NCI-H446 (cell line): ENCODE measurements at regions not wholly inside any gene's neighbourhood (a gene's known extent, or its start where the extent isn't known, plus 50 kb on each side); places are given as distances from the start of the nearest gene placed in this dataset.

Experiments used
- DNase-seq, 2 experiments: peaks; one replicate each; lab custom pipeline; 2025; lab: John Stamatoyannopoulos, UW

DNA sequence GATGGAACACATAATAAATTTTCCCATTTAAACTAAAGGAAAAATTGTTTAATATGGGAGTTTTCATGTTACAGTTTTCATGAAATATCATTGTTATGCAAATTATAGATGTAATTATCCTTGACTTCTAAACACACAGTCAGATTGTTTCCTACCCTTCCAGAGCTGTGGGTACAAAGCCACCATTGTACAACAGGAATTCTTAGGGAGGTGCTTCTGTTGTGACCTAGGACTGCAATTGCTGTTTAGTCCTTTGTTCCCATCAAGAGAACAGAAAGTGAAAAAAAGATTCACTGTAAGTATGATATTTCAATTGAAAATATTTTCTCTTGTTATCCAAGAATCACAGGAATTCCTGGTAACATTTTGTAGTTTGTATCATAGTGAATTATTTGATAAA lies 455.3 kb upstream of the NAALADL2 start:
- DNase-seq = no peak

DNA sequence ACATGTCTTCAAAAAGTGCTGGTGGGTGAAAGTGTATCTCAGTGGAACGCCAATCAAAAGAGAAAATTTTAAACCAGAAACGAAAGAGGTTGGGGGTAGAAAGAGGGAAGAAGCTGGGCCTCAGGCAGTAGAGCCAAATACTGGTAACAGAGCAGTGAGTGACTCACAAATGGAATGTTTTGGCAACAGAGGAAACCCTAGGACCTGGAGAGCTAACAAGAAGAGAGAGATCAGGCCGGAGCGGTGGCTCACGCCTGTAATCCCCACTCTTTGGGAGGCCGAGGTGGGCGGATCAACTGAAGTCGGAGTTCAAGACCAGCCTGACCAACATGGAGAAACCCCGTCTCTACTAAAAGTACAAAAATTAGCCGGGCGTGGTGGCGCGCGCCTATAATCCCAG lies 450.8 kb upstream of the NAALADL2 start:
- no peak for DNase-seq

DNA sequence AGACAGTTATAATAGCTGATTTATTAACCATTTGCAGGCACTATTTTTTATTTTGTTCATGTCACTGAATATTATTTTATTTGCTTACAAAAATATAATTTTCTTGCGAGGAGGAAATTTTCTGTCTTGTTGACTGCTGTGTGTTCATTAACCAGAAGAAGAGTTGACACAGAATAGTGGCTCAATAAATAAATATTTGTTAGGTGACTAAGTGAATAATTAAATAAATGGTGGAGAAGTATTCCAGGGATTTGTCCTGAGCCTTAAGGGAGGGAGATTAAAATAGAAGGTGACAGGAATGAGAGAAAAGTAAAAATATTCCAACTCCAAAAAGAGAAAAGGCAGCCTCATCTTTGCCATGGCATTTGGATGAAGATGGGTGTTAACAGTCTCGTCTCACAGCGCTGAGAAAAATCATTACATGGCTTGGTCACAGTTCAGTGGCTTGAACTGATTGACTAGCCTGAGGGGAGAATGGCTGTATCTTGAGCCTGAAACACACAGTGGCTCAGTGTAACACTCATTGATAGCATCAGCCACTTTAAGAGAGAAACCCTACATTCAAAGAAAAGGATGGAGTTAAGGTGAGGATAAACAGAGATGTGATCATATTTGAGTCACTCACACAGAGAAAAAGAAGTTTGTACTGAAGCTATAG lies 449.9 kb upstream of the NAALADL2 start:
- no peak for DNase-seq

DNA sequence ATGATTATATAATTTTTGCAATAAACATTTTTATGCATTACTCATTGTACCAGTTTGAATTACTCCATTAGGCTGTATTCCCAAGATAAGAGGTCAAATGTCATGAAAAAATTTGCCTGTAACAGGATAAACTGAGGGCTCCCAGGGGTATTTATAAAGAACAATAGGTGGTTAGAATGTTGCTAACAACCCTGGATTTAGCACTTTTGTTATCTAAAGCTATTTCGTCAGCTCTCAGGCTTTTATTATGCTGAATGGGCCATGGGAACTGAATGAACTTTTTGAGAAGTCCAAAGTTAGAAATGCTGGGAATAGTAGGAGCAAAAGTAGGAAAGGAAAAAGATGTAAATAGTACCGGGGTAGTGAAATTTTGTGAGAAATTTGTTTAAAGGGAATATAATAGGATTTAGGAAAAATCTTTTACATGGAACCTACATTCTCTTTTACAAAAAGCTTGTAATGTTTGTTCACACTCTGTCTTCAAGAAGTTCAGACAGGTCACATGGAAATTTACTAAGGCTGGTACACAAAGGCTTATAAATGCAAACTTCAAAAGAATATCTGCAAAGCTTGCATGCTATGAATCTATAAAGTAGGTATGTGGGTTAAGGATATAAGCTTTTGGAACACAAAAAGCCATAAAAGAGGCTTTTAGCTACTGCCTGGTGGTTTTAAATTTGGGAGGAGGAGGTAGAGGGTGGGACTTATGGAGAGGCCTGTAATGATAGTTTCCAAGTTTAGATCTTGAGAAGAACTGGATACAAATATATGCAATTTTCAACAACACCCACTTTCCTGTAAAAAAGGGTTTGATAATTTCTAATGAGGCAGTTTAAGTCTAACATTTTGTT lies 445.8 kb upstream of the NAALADL2 start:
- DNase-seq = no peak

DNA sequence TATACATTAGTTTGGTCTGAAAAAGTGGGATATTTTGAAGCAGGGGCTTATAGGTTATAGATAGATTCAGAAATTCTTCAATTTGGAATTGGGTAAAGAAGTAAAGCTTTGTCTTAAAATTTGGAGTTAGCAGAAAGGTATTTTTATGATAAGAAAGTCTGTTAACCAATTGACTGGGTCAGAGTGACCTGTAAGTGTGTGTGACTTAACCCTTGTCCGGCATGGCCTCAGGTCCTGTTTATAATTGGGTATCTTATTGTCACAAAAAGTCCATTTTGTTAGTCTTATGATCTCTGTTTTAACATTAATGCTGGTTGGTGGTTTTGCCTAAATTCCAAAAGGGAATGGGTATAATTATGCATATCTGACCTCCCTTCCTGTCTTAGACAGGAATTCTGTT lies 444.2 kb upstream of the NAALADL2 start:
- no peak for DNase-seq

DNA sequence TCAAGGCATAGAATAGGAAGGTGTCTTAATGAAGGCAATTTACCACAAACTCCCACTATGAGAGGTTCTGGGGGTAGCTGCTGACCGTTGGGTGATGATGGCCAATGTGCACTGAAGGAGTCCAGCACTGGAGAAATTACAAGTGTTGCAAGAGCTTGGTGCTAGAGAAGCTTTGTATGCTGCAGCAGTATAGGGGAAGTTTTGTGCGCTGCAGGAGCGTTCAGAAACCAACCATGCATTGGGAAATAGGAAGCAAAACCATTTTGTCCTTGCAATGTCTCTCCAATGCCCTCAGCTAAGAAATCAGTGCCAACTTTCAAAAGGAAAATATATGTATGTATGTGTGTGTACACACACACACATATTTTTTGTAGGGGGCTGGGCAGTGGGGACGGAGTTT lies 441.6 kb upstream of the NAALADL2 start:
- no peak for DNase-seq

DNA sequence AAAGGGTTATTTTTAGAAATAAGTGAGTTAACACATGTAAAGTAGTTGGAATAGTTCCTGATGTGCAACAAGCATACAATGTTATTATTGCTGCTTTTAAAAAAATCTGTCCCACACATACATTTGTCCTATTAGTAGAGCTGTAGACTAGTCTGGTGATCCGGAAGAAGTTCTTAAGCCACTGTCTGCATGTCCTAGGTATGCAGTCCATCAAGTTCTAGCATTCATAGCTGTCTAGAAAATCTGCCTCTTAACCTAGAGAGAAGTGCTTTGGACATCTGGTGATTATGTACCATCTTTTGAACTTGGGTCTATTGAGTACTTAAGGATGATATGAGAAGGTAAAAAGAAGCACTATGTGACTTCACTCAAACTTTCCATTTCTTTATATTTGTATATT lies 439.9 kb upstream of the NAALADL2 start:
- no peak for DNase-seq

DNA sequence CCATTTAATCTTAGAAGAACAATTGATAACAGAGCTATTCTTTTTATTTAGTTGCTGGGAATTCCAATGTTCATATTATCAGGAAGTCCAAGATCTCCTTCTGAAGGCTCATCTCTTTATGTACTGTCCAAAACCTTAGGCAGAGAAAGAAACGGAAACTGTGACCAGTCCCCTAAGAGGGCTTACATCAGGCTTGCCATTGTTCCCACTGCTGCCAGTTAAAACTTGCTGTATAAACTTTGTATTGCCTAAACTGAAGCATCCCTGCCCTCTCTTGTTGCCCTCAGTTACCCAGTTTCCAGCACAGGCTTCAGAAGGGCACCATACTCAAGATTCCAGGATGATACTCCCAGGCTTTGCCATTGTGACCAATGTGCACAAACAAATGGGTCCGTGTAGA lies 435.2 kb upstream of the NAALADL2 start:
- no peak for DNase-seq

DNA sequence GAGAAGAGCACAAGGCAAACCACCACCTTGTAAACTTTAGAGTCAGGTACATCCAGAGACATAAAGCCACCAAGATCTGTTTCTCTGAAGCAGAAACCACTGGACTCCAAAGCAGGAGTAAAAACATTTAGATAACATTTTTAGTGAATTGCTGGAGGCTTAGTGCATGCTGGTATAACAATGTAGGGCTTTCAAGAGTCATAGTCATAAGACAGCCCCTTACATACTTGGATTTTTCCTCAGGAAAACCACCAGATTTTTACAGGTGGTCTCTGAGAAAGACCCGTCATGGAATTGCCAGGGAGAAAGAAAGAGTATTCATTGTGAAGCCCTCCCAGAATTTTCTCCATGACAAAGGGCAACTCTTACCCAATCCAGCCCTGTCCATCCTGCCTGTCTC lies 434.5 kb upstream of the NAALADL2 start:
- no peak for DNase-seq

DNA sequence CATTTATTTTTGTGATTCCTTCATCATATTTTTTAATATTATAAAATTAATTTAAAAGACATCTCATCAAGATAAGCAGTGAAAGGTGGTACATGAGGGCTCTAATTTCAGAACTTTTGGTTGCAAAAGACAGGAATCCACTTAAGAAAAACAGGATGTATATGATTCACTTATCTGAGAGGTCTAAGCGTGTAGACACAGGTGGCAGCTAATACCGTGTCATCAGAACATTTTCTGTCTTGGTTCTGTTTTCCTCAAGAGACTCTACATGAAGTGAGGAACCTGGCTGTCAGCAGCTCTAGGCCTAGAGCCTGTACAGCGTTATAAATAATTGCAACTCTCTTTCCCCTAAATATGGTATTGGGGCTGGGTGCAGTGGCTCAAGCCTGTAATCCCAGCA lies 433.7 kb upstream of the NAALADL2 start:
- DNase-seq = no peak

DNA sequence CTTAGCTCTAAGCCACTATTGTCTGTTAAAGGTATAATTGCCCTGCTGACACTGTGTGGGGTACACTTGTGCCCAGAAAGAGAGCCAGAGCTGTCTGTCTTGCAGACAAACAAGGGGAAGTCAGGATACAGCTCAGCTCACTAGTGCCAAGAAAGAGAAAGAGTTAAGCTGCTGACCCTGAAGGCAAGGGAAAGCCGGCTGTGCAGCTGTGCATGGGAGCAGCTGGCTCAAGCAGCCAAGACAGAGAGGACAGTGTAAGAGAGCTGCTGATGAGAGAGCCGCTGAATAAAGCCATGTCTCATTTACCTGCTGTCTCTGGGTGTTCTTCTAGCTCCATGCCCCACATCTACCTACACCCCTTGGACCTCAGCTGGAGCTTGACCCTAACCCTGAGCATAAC lies 428.1 kb upstream of the NAALADL2 start:
- no peak for DNase-seq

DNA sequence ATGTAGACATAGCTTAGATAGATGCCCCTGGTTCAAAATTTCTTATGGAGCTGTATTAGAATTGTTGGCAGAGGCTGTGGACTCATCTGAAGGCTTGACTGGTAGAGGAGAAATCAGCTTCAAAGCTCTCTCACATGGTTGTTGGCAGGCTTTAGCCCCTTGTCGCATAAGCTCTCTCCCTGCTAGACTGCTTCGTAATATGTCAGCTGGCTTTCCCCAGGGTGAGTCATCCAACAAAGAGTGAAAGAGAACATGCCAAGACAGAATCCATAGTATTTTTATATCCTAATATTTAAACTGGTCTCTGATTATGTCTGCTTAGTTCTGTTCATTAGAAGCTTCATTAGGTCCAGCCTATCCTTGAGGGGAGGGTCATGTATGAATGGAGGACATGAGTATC lies 427.4 kb upstream of the NAALADL2 start:
- DNase-seq = peak in 1 of 2 experiments; percentile 40

DNA sequence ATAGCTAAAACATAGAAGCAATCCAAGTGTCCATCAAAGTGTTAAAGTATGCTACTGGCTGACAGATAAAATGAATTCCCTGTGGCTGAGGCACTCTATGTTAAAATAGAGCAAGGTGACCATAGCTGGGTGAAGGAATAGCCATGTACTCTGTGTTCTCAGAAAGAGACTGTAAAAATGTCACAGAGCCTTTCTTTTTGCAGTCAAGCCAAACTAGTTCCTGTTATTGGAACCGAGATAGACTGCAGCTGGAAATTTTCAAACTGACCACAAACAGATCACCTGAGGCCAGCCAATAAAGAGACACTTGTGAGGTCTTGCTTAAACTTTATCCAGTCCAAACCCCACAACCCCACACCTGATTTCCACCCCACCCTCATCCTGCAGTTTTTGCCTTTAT lies 422.8 kb upstream of the NAALADL2 start:
- DNase-seq = no peak

DNA sequence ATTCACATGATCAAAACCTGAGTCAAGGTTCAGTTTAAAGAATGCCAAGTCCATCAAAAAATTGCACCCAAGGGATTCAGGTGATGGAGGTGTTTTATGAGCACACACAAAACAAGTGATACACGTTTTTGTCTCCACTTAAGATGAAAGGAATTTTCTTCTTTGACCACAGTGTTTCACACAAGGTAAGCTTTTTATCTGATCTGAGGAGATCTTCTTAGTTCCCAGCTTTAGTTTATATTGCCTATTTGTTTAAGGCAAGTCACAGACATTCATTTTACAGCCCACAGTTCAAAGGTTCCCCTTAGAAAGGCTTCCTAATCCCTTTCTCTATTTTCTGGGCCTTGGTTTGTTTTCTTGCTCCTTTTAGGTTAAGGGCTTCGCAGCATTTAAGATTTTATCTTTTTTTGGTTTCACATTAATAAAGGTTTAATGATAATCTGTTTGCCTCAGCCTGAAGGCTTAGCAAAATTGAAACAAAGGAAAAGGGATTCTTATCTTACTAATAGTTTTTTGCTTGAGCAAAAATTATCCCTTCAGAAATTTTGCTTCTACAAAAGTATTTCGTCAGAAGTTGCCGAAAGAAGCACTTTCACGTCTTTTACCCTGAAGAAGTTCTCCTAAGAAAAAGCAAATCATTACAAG lies 420.5 kb upstream of the NAALADL2 start:
- DNase-seq = no peak

DNA sequence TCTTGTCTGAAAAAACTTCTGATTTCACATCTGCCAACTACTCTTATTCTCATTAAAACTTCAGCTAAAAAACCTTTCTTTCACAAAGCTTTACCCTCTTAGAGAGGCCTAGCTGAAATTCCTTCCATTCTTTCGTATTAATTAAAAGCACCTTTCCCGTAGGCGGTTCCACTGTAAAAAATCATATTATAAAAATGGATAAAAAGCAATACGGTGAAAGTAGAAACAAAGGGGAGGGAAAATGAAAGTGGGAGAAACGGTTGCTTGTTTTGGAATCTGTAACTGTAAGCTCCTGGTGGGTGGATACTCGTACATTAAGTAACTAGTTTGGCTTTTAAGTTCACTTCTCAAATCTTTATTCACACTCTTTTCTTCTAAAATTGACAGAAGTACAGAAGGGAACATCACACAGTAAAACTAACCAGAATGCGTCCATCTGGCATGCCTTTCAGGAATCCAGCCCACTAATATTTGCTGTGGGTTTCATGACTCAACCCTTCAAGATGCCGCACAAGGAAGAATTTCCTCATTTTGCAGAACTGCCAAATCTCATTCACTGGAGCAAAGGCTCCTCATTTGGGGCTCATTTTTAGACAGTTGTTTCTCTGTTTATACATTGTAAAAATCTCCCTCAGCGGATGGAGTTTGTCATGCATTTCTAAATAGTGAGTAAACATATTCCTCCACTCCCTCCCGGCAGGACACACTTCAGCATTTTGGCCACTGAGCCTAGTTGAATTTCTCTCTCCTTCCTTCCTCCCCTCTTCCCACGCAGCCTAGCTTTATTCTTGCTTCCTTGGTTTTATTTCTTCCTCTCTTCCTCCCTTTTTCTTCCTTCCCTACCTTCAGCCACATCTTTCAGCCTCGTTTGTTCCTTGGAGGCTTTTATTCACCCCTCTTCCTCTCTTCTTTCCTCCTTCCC lies 419.5 kb upstream of the NAALADL2 start:
- DNase-seq = peak; percentile 75 to 94

DNA sequence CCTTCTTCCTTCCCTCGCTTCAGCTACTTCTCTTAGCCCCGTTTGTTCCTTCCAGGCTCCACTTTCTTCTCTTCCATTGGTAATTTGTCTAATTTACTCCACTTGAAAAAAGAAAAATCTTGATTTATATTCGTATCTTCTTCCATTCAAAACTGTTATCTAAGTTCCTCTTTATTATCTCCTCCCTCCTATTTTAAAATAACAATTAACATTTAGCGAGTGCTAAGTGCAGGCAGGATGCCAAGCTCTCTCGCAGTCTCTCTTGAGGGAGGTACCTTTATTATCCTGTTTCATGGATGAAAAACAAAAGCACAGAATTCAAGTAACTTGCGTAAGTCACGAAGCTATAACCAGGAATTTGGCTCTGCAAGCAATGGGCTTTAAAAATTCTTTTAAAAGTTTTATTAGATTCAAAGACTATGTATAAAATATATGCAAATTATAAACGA lies 418.9 kb upstream of the NAALADL2 start:
- peak; percentile 89 to 93 for DNase-seq

DNA sequence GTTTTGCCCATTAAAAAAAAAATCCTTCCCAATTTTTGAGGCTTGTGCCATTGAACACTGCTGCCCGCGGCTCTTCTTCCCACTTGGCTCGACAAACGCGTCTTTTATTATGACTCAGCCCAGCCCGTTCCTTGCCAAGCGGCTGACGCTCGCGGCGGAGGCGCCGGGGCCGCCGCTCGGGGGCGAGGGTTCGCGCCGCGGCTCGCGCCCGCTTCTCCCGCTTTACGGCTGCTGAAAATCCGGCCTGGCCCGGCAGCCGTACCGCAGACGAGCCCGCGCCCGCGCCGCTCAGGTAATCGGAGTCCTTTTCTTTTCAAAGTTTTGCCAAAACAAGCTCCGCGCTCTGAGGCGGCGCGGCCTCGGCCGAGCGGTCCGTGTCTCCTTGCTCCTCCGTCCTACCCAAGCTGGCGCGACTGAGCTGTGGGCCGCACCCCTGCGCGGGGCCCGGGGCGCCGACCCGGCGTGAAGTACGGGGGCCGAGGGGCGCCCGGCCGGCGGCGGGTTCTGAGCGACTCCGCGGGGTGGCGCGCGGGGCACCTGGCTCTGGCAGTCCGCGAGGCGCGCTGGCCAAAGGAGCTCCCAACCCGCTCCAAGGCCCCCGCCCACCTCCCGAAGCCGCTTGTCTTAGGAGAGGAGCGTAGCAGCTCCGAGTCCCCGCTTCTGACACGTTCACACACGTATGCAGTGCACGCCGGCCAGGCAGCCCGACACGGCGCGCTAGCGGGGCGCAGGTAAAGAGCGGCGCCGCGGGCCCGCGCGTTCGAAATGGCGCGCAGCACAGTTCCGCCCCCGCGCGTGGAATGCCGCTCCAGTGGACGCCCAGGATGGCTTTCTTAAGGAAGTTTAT lies 418.2 kb upstream of the NAALADL2 start:
- peak; percentile 95 to 99 for DNase-seq

DNA sequence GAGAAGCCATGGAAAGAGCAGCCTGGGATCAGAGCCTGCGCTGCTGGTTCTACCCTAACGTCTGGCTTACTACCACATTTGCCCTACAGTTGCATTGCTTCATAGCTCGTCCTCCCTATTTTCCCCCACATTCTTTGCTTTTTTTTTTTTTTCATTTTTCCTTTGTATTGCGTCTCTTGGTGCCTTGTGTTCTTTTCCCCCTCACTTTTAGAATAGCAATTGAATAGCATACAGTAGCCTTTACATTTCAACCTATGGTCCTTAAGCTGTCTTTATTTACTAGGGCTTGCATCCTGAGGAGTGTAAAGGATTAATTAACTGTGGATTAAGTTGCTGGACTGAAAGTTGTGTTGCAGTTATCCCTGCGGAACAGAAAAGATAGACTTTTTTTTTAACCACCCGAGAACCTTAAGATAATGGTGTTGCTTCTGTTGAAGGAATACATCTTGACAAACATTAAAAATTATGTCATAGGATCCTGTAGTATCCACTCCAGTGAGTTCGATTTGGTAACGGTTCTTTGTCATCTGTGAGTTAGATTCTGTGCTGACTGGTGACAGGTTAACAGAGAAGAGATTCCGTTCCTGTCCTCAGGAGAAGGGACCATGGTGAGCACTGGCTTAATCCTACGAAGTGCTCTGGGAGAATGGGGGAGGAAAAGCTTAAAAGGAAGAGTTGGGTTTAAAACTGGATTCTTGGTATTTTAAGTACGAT lies 417.4 kb upstream of the NAALADL2 start:
- DNase-seq = peak; percentile 44 to 71

DNA sequence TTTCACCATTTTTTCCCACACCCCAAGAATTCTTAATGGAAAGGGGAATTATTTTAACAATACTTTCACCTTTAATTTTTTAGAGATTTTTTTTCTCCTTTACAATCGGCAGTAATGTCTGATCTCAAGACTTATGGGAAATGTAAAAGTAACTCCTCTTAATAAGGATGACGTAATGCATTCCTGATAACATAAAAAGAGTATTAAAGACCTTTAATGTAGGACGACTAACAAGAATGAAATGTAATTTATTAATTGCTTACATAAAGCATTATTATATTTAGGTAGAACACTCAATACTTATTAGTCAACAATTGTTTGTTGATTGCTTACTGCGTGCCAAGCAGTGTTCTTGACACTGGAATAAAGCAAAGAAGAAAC lies 416.8 kb upstream of the NAALADL2 start:
- DNase-seq = no peak

DNA sequence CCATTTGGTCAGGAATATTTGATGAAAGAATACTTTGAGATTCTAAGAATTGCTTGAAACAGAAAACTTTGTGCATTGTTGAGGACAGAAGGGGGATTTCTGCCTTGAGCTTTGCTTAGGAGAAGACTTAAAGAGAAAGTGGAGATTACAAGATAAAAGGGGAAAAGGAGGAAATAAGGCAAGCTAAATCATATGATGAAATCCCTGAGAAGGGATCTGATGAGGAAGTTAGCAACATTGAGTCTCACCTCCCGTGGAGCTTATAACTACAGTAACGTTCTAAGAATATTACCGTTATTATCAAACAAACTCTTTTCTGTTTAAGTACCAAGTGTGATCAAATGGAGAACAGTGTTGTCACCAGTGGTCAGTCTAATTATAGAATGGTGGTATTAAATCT lies 414.7 kb upstream of the NAALADL2 start:
- no peak for DNase-seq
